ENCODE measurements at regions not wholly inside any gene's neighbourhood (a gene's known extent, or its start where the extent isn't known, plus 50 kb on each side); places are given as distances from the start of the nearest gene placed in this dataset.

- Histone ChIP-seq H2AFZ (ENCODE audit: low read length) (no peak overlapping the region), H3K27me3 (ENCODE audit: insufficient read depth, low read length) (no peaks in the 10 kb centered on the region), H3K27ac (ENCODE audit: low read depth, low read length) (no peak overlapping the region), H3K36me3 (ENCODE audit: insufficient read depth, low read length) (no peaks in the 10 kb centered on the region), H3K4me1 (ENCODE audit: insufficient read depth, low read length) (no peaks in the 10 kb centered on the region), H3K9me3 (ENCODE audit: low read depth, low read length) (no peaks in the 10 kb centered on the region), H4K20me1 (ENCODE audit: insufficient read depth, low read length) (no peaks in the 10 kb centered on the region), H3K4me2 (ENCODE audit: insufficient read depth, low read length) (no peak overlapping the region), H3K79me2 (ENCODE audit: insufficient read depth, low read length) (no peaks in the 10 kb centered on the region), H3K4me3 (ENCODE audit: insufficient read depth, low read length) (no peak overlapping the region)
- no peak for DNase-seq (ENCODE audit: insufficient read length, low spot score, missing footprints)
- TF ChIP-seq CTCF (IDR thresholded peaks at IDR 0.05; ENCODE audit: extremely low read depth, low read depth, low read length) = no peak
Observed at GRCh38 chr2:183575481-183575880, 451.2 kb downstream of the NUP35 start.

DNA sequence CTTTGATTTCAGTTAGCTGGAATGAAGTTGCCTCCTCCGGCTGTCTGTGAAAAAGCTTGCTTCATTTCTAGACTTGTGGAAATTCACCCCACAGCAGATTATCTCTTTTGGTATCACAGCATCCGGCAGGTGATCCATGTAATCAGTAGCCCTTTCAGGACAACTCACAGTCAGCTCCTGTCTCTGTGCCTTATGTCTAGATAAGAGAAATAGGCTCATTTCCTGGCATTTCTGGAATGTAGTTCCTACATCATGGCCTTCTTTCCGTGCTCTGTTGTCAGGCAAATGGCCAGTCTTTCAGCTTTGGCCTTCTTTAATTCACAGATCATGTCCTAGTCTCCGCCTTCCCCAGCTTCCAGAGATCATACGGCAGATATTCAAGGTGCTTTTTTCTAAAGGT, 455.4 kb downstream of the NUP35 start:
- H3K36me3 ChIP-seq (ENCODE audit: insufficient read depth, low read length) = no peaks in the 10 kb centered on the region
- no peaks in the 10 kb centered on the region for H3K4me1 ChIP-seq (ENCODE audit: insufficient read depth, low read length)
- H3K79me2 ChIP-seq (ENCODE audit: insufficient read depth, low read length) = no peaks in the 10 kb centered on the region
- no peaks in the 10 kb centered on the region for H3K9me3 ChIP-seq (ENCODE audit: low read depth, low read length)
- H4K20me1 ChIP-seq (ENCODE audit: insufficient read depth, low read length) = no peaks in the 10 kb centered on the region
- no peak overlapping the region for H3K27ac ChIP-seq (ENCODE audit: low read depth, low read length)
- H3K27me3 ChIP-seq (ENCODE audit: insufficient read depth, low read length) = no peaks in the 10 kb centered on the region
- H2AFZ ChIP-seq (ENCODE audit: low read length) = no peak overlapping the region
- no peak overlapping the region for H3K4me3 ChIP-seq (ENCODE audit: insufficient read depth, low read length)
- TF ChIP-seq CTCF (IDR thresholded peaks at IDR 0.05; ENCODE audit: extremely low read depth, low read depth, low read length) = no peak
- no peak overlapping the region for H3K4me2 ChIP-seq (ENCODE audit: insufficient read depth, low read length)
- DNase-seq (ENCODE audit: insufficient read length, low spot score, missing footprints) = no peak

- DNase-seq (ENCODE audit: insufficient read length, low spot score, missing footprints) = no peak
- H3K79me2 ChIP-seq (ENCODE audit: insufficient read depth, low read length) = no peaks in the 10 kb centered on the region
- no peaks in the 10 kb centered on the region for H3K36me3 ChIP-seq (ENCODE audit: insufficient read depth, low read length)
- H3K4me3 ChIP-seq (ENCODE audit: insufficient read depth, low read length) = no peak overlapping the region
- H3K9me3 ChIP-seq (ENCODE audit: low read depth, low read length) = no peaks in the 10 kb centered on the region
- H3K4me1 ChIP-seq (ENCODE audit: insufficient read depth, low read length) = no peaks in the 10 kb centered on the region
- no peak overlapping the region for H3K4me2 ChIP-seq (ENCODE audit: insufficient read depth, low read length)
- TF ChIP-seq CTCF (IDR thresholded peaks at IDR 0.05; ENCODE audit: extremely low read depth, low read depth, low read length) = no peak
- no peaks in the 10 kb centered on the region for H3K27me3 ChIP-seq (ENCODE audit: insufficient read depth, low read length)
- H3K27ac ChIP-seq (ENCODE audit: low read depth, low read length) = no peak overlapping the region
- no peaks in the 10 kb centered on the region for H4K20me1 ChIP-seq (ENCODE audit: insufficient read depth, low read length)
- no peak overlapping the region for H2AFZ ChIP-seq (ENCODE audit: low read length)
Observed at GRCh38 chr2:183592271-183592670, 468.0 kb downstream of the NUP35 start.

DNA sequence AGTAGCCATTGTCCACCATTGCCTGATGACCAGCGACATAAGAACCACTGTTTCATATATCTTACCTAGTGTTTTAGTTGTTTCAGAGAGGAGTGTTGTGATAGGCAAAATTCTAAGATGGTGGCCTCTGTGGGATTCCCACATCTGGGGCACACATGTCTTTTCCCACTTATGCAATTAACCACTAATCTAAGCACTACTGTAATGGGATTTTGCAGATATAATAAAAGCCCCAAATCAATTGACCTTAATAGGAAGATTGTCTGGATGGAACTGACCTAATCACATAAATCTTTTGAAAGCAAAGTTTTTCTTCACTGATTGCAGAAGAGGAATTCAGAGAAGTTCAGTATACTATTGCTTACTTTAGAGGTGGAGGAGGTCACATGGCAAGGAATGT, 469.9 kb downstream of the NUP35 start:
- Histone ChIP-seq H3K27me3 (ENCODE audit: insufficient read depth, low read length) (no peaks in the 10 kb centered on the region), H3K27ac (ENCODE audit: low read depth, low read length) (no peak overlapping the region)

More for the DNA sequence above, 469.9 kb downstream of the NUP35 start:
- H3K79me2 ChIP-seq (ENCODE audit: insufficient read depth, low read length) = no peaks in the 10 kb centered on the region
- H3K36me3 ChIP-seq (ENCODE audit: insufficient read depth, low read length) = no peaks in the 10 kb centered on the region
- H2AFZ ChIP-seq (ENCODE audit: low read length) = no peak overlapping the region
- no peaks in the 10 kb centered on the region for H3K9me3 ChIP-seq (ENCODE audit: low read depth, low read length)
- no peak overlapping the region for H3K4me2 ChIP-seq (ENCODE audit: insufficient read depth, low read length)
- DNase-seq (ENCODE audit: insufficient read length, low spot score, missing footprints) = no peak
- no peaks in the 10 kb centered on the region for H4K20me1 ChIP-seq (ENCODE audit: insufficient read depth, low read length)
- no peak for TF ChIP-seq CTCF (IDR thresholded peaks at IDR 0.05; ENCODE audit: extremely low read depth, low read depth, low read length)
- H3K4me1 ChIP-seq (ENCODE audit: insufficient read depth, low read length) = no peaks in the 10 kb centered on the region
- H3K4me3 ChIP-seq (ENCODE audit: insufficient read depth, low read length) = no peak overlapping the region

Measured in osteoblast (primary cell).